H9 (cell line): ENCODE measurements at regions not wholly inside any gene's neighbourhood (a gene's known extent, or its start where the extent isn't known, plus 50 kb on each side); places are given as distances from the start of the nearest gene placed in this dataset.

Experiments used
- DNase-seq: peaks from one replicate; pipeline ENCODE4 v3.0.0-alpha.2; 2017
- H2AFZ ChIP-seq: one replicate; pipeline ENCODE4 v1.6.1; 2013; ENCODE audit warnings: mild to moderate bottlenecking, low read length, control low read depth, moderate library complexity
- H2AK5ac ChIP-seq: 2 replicates; pipeline ENCODE4 v1.6.1; 2013; ENCODE audit warnings: low read length, control low read depth, mixed read lengths; ENCODE audit not compliant: insufficient read length
- H2BK120ac ChIP-seq: one replicate; pipeline ENCODE4 v1.6.1; 2013; ENCODE audit warnings: low read depth, mild to moderate bottlenecking, low read length, control low read depth, inconsistent platforms; ENCODE audit not compliant: poor library complexity, severe bottlenecking
- H2BK12ac ChIP-seq: 2 replicates; pipeline ENCODE4 v1.6.1; 2013; ENCODE audit warnings: low read length, control low read depth, mixed read lengths, low read depth; ENCODE audit not compliant: insufficient read length
- H2BK15ac ChIP-seq: 2 replicates; pipeline ENCODE4 v1.6.1; 2013; ENCODE audit warnings: low read depth, low read length, control low read depth
- H2BK20ac ChIP-seq: one replicate; pipeline ENCODE4 v1.6.1; 2013; ENCODE audit warnings: low read depth, mild to moderate bottlenecking, low read length, control low read depth, inconsistent platforms; ENCODE audit not compliant: poor library complexity, severe bottlenecking
- H2BK5ac ChIP-seq: 2 replicates; pipeline ENCODE4 v1.6.1; 2013; ENCODE audit warnings: low read length, control low read depth, mixed read lengths; ENCODE audit not compliant: insufficient read length
- H3K14ac ChIP-seq: 2 replicates; pipeline ENCODE4 v1.6.1; 2013; ENCODE audit warnings: low read length, control low read depth; ENCODE audit not compliant: insufficient read depth
- H3K18ac ChIP-seq: 2 replicates; pipeline ENCODE4 v1.6.1; 2013; ENCODE audit warnings: low read depth, mild to moderate bottlenecking, mixed read lengths, low read length, control low read depth; ENCODE audit not compliant: insufficient read length
- H3K23ac ChIP-seq: 2 replicates; pipeline ENCODE4 v1.6.1; 2013; ENCODE audit warnings: low read length, control low read depth, mixed read lengths, low read depth; ENCODE audit not compliant: insufficient read length
- H3K23me2 ChIP-seq: 2 replicates; pipeline ENCODE4 v1.6.1; 2013; ENCODE audit warnings: low read depth, mild to moderate bottlenecking, mixed read lengths, low read length, control low read depth; ENCODE audit not compliant: insufficient read length, poor library complexity, severe bottlenecking
- H3K27ac ChIP-seq: 2 replicates; pipeline ENCODE4 v1.5.1; 2013; ENCODE audit warnings: low read length, control low read depth, mixed read lengths, low read depth; ENCODE audit not compliant: insufficient read length
- H3K27me3 ChIP-seq: 2 replicates; pipeline ENCODE4 v1.6.1; 2013; ENCODE audit warnings: low read length, control low read depth, inconsistent platforms; ENCODE audit not compliant: insufficient read depth
- H3K4ac ChIP-seq: 2 replicates; pipeline ENCODE4 v1.6.1; 2013; ENCODE audit warnings: low read depth, mild to moderate bottlenecking, control low read depth, inconsistent platforms, low read length, moderate library complexity
- H3K4me1 ChIP-seq: 2 replicates; pipeline ENCODE4 v1.6.1; 2013; ENCODE audit warnings: low read length, control low read depth, inconsistent platforms; ENCODE audit not compliant: insufficient read depth
- H3K4me2 ChIP-seq: 2 replicates; pipeline ENCODE4 v1.6.1; 2013; ENCODE audit warnings: low read length, control low read depth, mixed read lengths; ENCODE audit not compliant: insufficient read length, insufficient read depth
- H3K56ac ChIP-seq: 2 replicates; pipeline ENCODE4 v1.6.1; 2013; ENCODE audit warnings: low read depth, mild to moderate bottlenecking, mixed read lengths, low read length, control low read depth; ENCODE audit not compliant: insufficient read length
- H3K79me1 ChIP-seq: 2 replicates; pipeline ENCODE4 v1.6.1; 2013; ENCODE audit warnings: low read depth, mild to moderate bottlenecking, moderate library complexity, low read length, control low read depth, inconsistent platforms; ENCODE audit not compliant: insufficient read depth, poor library complexity, severe bottlenecking
- H3K79me2 ChIP-seq: 2 replicates; pipeline ENCODE4 v1.6.1; 2013; ENCODE audit warnings: low read length, control low read depth, inconsistent platforms; ENCODE audit not compliant: insufficient read depth
- H3K9ac ChIP-seq: 2 replicates; pipeline ENCODE4 v1.6.1; 2013; ENCODE audit warnings: low read length, control low read depth, mixed read lengths; ENCODE audit not compliant: insufficient read length; ENCODE audit errors: extremely low read depth
- H3K9me3 ChIP-seq: one replicate; pipeline ENCODE4 v1.6.1; 2013; ENCODE audit warnings: low read depth, low read length, inconsistent platforms; ENCODE audit not compliant: control insufficient read depth
- H3T11ph ChIP-seq: one replicate; pipeline ENCODE4 v1.6.1; 2013; ENCODE audit warnings: mild to moderate bottlenecking, low read length, control low read depth, inconsistent platforms
- H4K20me1 ChIP-seq: one replicate; pipeline ENCODE4 v1.6.1; 2013; ENCODE audit not compliant: control insufficient read depth, insufficient read length, insufficient read depth
- H4K5ac ChIP-seq: 2 replicates; pipeline ENCODE4 v1.6.1; 2013; ENCODE audit warnings: low read depth, mild to moderate bottlenecking, mixed read lengths, low read length, control low read depth; ENCODE audit not compliant: insufficient read length
- H4K8ac ChIP-seq: replicated peaks from 2 replicates; pipeline ENCODE4 v1.6.1; 2013; ENCODE audit warnings: low read length, control low read depth, mixed read lengths, low read depth; ENCODE audit not compliant: insufficient read length
- H4K91ac ChIP-seq: 2 replicates; pipeline ENCODE4 v1.6.1; 2013; ENCODE audit warnings: low read depth, mild to moderate bottlenecking, moderate library complexity, mixed read lengths, low read length, control low read depth; ENCODE audit not compliant: insufficient read length
- H3K27ac Mint-ChIP-seq, 3 experiments: 2 replicates in 2 of 3; 3 replicates in 1 of 3; pipeline ENCODE4 v1.8.0; 2020 to 2021; ENCODE audit warnings: mixed read lengths in 3 of 3, mild to moderate bottlenecking in 1 of 3, moderate library complexity in 1 of 3
- H3K27me3 Mint-ChIP-seq: 2 replicates; pipeline ENCODE4 v1.8.0; 2021; ENCODE audit warnings: low read depth, mild to moderate bottlenecking, moderate library complexity, mixed read lengths
- H3K36me3 Mint-ChIP-seq, 3 experiments: 2 replicates in 2 of 3; 3 replicates in 1 of 3; pipeline ENCODE4 v1.8.0; 2020 to 2021; ENCODE audit warnings: low read depth in 3 of 3, mixed read lengths in 3 of 3; ENCODE audit not compliant: insufficient read depth in 1 of 3
- H3K4me1 Mint-ChIP-seq, 2 experiments: 2 replicates each; pipeline ENCODE4 v1.8.0; 2020; ENCODE audit warnings: mixed read lengths in 2 of 2
- H3K4me3 Mint-ChIP-seq, 2 experiments: 2 replicates in 1 of 2; 3 replicates in 1 of 2; pipeline ENCODE4 v1.8.0; 2020 to 2021; ENCODE audit warnings: mild to moderate bottlenecking in 2 of 2, mixed read lengths in 2 of 2, moderate library complexity in 1 of 2
- H3K9me3 Mint-ChIP-seq, 2 experiments: 2 replicates in 1 of 2; 3 replicates in 1 of 2; pipeline ENCODE4 v1.8.0; 2020; ENCODE audit warnings: mild to moderate bottlenecking in 2 of 2, mixed read lengths in 2 of 2, moderate library complexity in 1 of 2
- WGBS: extraction: QIAGEN DNeasy Blood & Tissue Kit; methylation state at CpG from one replicate; pipeline ENCODE4 v1.1.7; 2013; ENCODE audit warnings: missing lambda C conversion rate, low lambda C conversion rate, mixed read lengths; ENCODE audit not compliant: insufficient read length; ENCODE audit errors: extremely low coverage; 5-methylcytosine and 5-hydroxymethylcytosine counted together
- TF ChIP-seq, protein P1 (sequence below): fragments of 200-600 bp; sonication (generic); conservative IDR thresholded peaks from 3 replicates; pipeline ENCODE4 v1.8.0; 2021; ENCODE audit warnings: antibody characterized with exemption, mild to moderate bottlenecking

DNA sequence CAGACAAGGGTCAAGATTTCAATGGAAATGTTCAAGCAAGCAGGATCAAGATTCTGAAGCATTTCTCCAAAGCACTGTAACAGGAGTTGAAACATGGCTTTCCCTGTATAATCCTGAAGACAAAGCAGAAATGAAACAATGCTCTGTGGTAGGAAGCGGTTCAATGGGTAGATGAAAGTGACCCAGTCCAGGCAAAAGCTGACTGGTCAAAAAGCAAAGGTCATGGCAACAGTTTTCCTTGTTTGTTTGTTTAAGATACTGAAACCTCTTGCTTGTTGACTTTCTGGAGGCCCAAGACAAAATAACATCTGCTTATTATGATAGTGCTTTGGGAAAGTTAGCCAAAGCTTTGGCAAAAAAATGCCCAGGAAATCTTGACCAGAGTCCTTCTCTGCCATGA, 1343.9 kb upstream of the PCDH9 start:
- H3K4me3 Mint-ChIP-seq, result no peak overlapping the region
- no peak overlapping the region for H4K8ac ChIP-seq
- no peaks in the 10 kb centered on the region for H3K79me2 ChIP-seq
- no peak overlapping the region for H4K91ac ChIP-seq
- no peaks in the 10 kb centered on the region for H3K27me3 Mint-ChIP-seq
- no peak overlapping the region for H3K27ac Mint-ChIP-seq
- H3K36me3 Mint-ChIP-seq, result no peaks in the 10 kb centered on the region
- no peak overlapping the region for H2BK120ac ChIP-seq
- no peak overlapping the region for H2AFZ ChIP-seq
- no peak overlapping the region for H2BK12ac ChIP-seq
- no peak overlapping the region for H3K18ac ChIP-seq
- H3K23me2 ChIP-seq, result no peaks in the 10 kb centered on the region
- no peaks in the 10 kb centered on the region for H4K20me1 ChIP-seq
- H2AK5ac ChIP-seq, result no peak overlapping the region
- no peaks in the 10 kb centered on the region for H3K27me3 ChIP-seq
- DNase-seq, result no peak
- no peak overlapping the region for H2BK15ac ChIP-seq
- no peak overlapping the region for H3K4ac ChIP-seq
- H3K14ac ChIP-seq, result no peak overlapping the region
- no peak overlapping the region for H2BK5ac ChIP-seq
- no peak overlapping the region for H3K27ac ChIP-seq
- H3K4me1 ChIP-seq, result no peaks in the 10 kb centered on the region
- H3K4me1 Mint-ChIP-seq, result peaks cover 3 to 4% of the 10 kb centered on the region in 2 experiments; a peak in 3 of 4 replicates
- no peak overlapping the region for H2BK20ac ChIP-seq
- H4K5ac ChIP-seq, result no peak overlapping the region
- H3K23ac ChIP-seq, result no peak overlapping the region
- H3K9me3 Mint-ChIP-seq, result no peaks in the 10 kb centered on the region; a peak in 1 of 5 replicates
- H3K4me2 ChIP-seq, result no peak overlapping the region
- H3T11ph ChIP-seq, result no peak overlapping the region
- H3K79me1 ChIP-seq, result no peaks in the 10 kb centered on the region
- TF ChIP-seq, protein P1, sequence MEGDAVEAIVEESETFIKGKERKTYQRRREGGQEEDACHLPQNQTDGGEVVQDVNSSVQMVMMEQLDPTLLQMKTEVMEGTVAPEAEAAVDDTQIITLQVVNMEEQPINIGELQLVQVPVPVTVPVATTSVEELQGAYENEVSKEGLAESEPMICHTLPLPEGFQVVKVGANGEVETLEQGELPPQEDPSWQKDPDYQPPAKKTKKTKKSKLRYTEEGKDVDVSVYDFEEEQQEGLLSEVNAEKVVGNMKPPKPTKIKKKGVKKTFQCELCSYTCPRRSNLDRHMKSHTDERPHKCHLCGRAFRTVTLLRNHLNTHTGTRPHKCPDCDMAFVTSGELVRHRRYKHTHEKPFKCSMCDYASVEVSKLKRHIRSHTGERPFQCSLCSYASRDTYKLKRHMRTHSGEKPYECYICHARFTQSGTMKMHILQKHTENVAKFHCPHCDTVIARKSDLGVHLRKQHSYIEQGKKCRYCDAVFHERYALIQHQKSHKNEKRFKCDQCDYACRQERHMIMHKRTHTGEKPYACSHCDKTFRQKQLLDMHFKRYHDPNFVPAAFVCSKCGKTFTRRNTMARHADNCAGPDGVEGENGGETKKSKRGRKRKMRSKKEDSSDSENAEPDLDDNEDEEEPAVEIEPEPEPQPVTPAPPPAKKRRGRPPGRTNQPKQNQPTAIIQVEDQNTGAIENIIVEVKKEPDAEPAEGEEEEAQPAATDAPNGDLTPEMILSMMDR, result no peak
- H3K56ac ChIP-seq, result no peak overlapping the region
- H3K9ac ChIP-seq, result no peak overlapping the region
- no peaks in the 10 kb centered on the region for H3K9me3 ChIP-seq
- no CpG with 5 or more reads among the region's 1 CpG for WGBS
